HepG2 (cell line): ENCODE measurements at regions not wholly inside any gene's neighbourhood (a gene's known extent, or its start where the extent isn't known, plus 50 kb on each side); places are given as distances from the start of the nearest gene placed in this dataset.

Experiments
- ATAC-seq: fragments of 200-7000 bp; cut with Tn5 transposase; 3 replicates; pipeline ENCODE4 v1.9.1; 2020; ENCODE audit warnings: mild to moderate bottlenecking, moderate library complexity
- BruUV-seq: library from RNA; stranded (reverse); fragments of 400-500 nt; replicated peaks from 2 replicates; lab custom pipeline; 2021; lab: Mats Ljungman, UMichigan
- CTCF ChIA-PET: fragments of 300-600 bp; formaldehyde crosslinking; extraction: SDS; loops from one replicate; lab custom pipeline; 2021; ENCODE audit warnings: low total read pairs, inconsistent platforms, low intra/inter-chr PET ratio; lab: Yijun Ruan, JAX
- POLR2A ChIA-PET: fragments of 350-600 bp; sonication (Branson Sonifier 250); formaldehyde crosslinking; loops from one replicate; lab custom pipeline; 2020; ENCODE audit warnings: antibody characterized with exemption, inconsistent platforms; lab: Yijun Ruan, JAX
- DNase-seq: peaks from one replicate; pipeline ENCODE4 v3.0.0-alpha.2; 2015; ENCODE audit warnings: low spot score
- FAIRE-seq: peaks from 3 replicates; lab custom pipeline; 2011; peaks lifted over from hg19 to GRCh38; lab: Jason Lieb, UNC
- H2AFZ ChIP-seq: one replicate; pipeline ENCODE4 v1.6.1; 2011; ENCODE audit warnings: low read length, inconsistent platforms
- H3K27ac ChIP-seq: fragments of 300-600 bp; 3 replicates; pipeline ENCODE4 v1.8.0; 2011; ENCODE audit warnings: mixed run types, mild to moderate bottlenecking, mixed read lengths, low read length, inconsistent platforms; ENCODE audit not compliant: insufficient read depth; ENCODE audit errors: extremely low read length
- H3K27me3 ChIP-seq, 2 experiments: fragments of 200-600 bp in 1 of 2; 2 replicates in 1 of 2; 3 replicates in 1 of 2; pipeline versions ENCODE4 v1.6.0 to v1.8.0; 2011; ENCODE audit warnings: low read length in 2 of 2, mild to moderate bottlenecking in 2 of 2, moderate library complexity in 2 of 2, inconsistent platforms in 1 of 2; ENCODE audit not compliant: insufficient read depth in 2 of 2, control insufficient read depth in 1 of 2
- H3K36me3 ChIP-seq, 2 experiments: fragments of 200-600 bp in 1 of 2; replicated peaks in 1 of 2; 2 replicates in 1 of 2; 3 replicates in 1 of 2; pipeline versions ENCODE4 v1.5.1 to v1.8.0; 2011; ENCODE audit warnings: low read length in 2 of 2, inconsistent platforms in 1 of 2; ENCODE audit not compliant: insufficient read depth in 2 of 2, control insufficient read depth in 1 of 2
- H3K4me1 ChIP-seq: 2 replicates; pipeline ENCODE4 v1.5.1; 2012; ENCODE audit warnings: low read length, inconsistent platforms; ENCODE audit not compliant: insufficient read depth
- H3K4me2 ChIP-seq: 2 replicates; pipeline ENCODE4 v1.6.0; 2011; ENCODE audit warnings: low read depth, low read length, inconsistent platforms
- H3K4me3 ChIP-seq, 3 experiments: fragments of 200-600 bp in 1 of 3; sonication (generic), shearing (Covaris generic) in 1 of 3; replicated peaks in 1 of 3; 2 replicates each; pipeline ENCODE4 v1.5.1; 2011 to 2016; ENCODE audit warnings: low read length in 3 of 3, inconsistent platforms in 2 of 3, low read depth in 2 of 3, mild to moderate bottlenecking in 2 of 3, control low read depth in 1 of 3, mixed read lengths in 1 of 3; ENCODE audit not compliant: insufficient read depth in 1 of 3
- H3K79me2 ChIP-seq: one replicate; pipeline ENCODE4 v1.6.1; 2011; ENCODE audit warnings: low read length, inconsistent platforms; ENCODE audit not compliant: insufficient read depth
- H3K9ac ChIP-seq: 2 replicates; pipeline ENCODE4 v1.6.0; 2011; ENCODE audit warnings: mild to moderate bottlenecking, low read depth, low read length, inconsistent platforms; ENCODE audit not compliant: insufficient read depth
- H3K9me3 ChIP-seq: 2 replicates; pipeline ENCODE4 v1.5.1; 2012; ENCODE audit warnings: mild to moderate bottlenecking, low read length
- H4K20me1 ChIP-seq: 2 replicates; pipeline ENCODE4 v1.6.0; 2011; ENCODE audit warnings: inconsistent platforms, mild to moderate bottlenecking, low read length, moderate library complexity; ENCODE audit not compliant: insufficient read depth
- CEBPG ChIP-seq: IDR thresholded peaks from 2 replicates; pipeline ENCODE4 v1.6.1; 2016
- HNF4G ChIP-seq, 2 experiments: sonication (generic) in 1 of 2; formaldehyde crosslinking in 1 of 2; IDR thresholded peaks; 2 replicates each; pipeline versions ENCODE4 v1.4.0 to v1.6.1; 2011 to 2020; ENCODE audit warnings: borderline replicate concordance in 2 of 2, low read depth in 2 of 2, mild to moderate bottlenecking in 2 of 2, low read length in 1 of 2, missing genetic modification reagents in 1 of 2, moderate library complexity in 1 of 2
- LCORL ChIP-seq, 2 experiments: fragments of 450-650 bp in 1 of 2; sonication (generic) in 1 of 2; formaldehyde crosslinking in 1 of 2; IDR thresholded peaks; 2 replicates each; pipeline versions ENCODE4 v1.5.0 to v1.6.1; 2017 to 2020; ENCODE audit warnings: antibody characterized with exemption in 1 of 2, missing genetic modification reagents in 1 of 2
- ZBTB3 ChIP-seq: sonication (generic); formaldehyde crosslinking; IDR thresholded peaks from 2 replicates; pipeline ENCODE4 v1.4.0; 2020; ENCODE audit warnings: low read depth, mild to moderate bottlenecking, moderate library complexity, missing genetic modification reagents, borderline replicate concordance
- ZNF280B ChIP-seq: sonication (generic); formaldehyde crosslinking; IDR thresholded peaks from 2 replicates; pipeline ENCODE4 v1.5.0; 2020; ENCODE audit warnings: missing genetic modification reagents, mild to moderate bottlenecking, borderline replicate concordance
- ZNF644 ChIP-seq: IDR thresholded peaks from 2 replicates; pipeline ENCODE4 v1.6.1; 2016; ENCODE audit warnings: low read depth
- WGBS: methylation state at CpG from one replicate; pipeline ENCODE4 v1.1.6; 2017; ENCODE audit warnings: low lambda C conversion rate; 5-methylcytosine and 5-hydroxymethylcytosine counted together
- in situ Hi-C: cut with HindIII; loops from 2 replicates; pipeline ENCODE4 v1.10.0; 2017; ENCODE audit warnings: low pct_unique_long_range_greater_than_20kb; ENCODE audit not compliant: extremely low pct_ligation_motif_present
- intact Hi-C: fragments of 100-400 bp; cut with micrococcal nuclease; formaldehyde crosslinking; loops from one replicate; pipeline ENCODE4 v1.10.0; 2022; ENCODE audit not compliant: unreplicated experiment

- TF ChIP-seq ZBTB3 (CRISPR knock-in tag) (no peak), ZNF644 (CRISPR knock-in tag) (no peak), CEBPG (CRISPR knock-in tag) (no peak)
Measured at GRCh38 chr17:12505866-12506265, 159.8 kb upstream of the MYOCD start (continued).

- CTCF ChIA-PET: no interaction called here
- intact Hi-C loops: no loop called here
- H3K4me3 ChIP-seq: no peak overlapping the region
- FAIRE-seq: no peak
- no peaks in the 10 kb centered on the region for H3K36me3 ChIP-seq
- WGBS: 25% methylated on average over 9 of the region's 9 CpGs
- H4K20me1 ChIP-seq: no peaks in the 10 kb centered on the region
- no TSS peak for BruUV-seq
- no peak overlapping the region for H3K27ac ChIP-seq
- H3K4me1 ChIP-seq: no peaks in the 10 kb centered on the region
- no peak for TF ChIP-seq LCORL (IDR thresholded peaks at IDR 0.05)
- TF ChIP-seq LCORL (CRISPR knock-in tag; IDR thresholded peaks at IDR 0.05): no peak
- no peak for TF ChIP-seq HNF4G (IDR thresholded peaks at IDR 0.05; ENCODE audit: borderline replicate concordance, low read depth, low read length)
- no peak for TF ChIP-seq HNF4G (CRISPR knock-in tag; IDR thresholded peaks at IDR 0.05; ENCODE audit: borderline replicate concordance, low read depth)
- TF ChIP-seq ZNF280B (CRISPR knock-in tag): no peak
- TF ChIP-seq, all 625 proteins: peak for 0
- no peaks in the 10 kb centered on the region for H3K79me2 ChIP-seq
- H2AFZ ChIP-seq: no peak overlapping the region
- no peaks in the 10 kb centered on the region for H3K27me3 ChIP-seq
- DNase-seq (no peak), ATAC-seq (no peak)
- H3K9ac ChIP-seq: no peak overlapping the region
- no peaks in the 10 kb centered on the region for H3K9me3 ChIP-seq
- no peak overlapping the region for H3K4me2 ChIP-seq
- POLR2A ChIA-PET: no interaction called here
- in situ Hi-C loops: loop anchor here (25.0 kb wide), 1 partner anchor 105 kb away; no protein-coding TSS in a partner anchor
Measured at GRCh38 chr17:12507026-12507595, 158.6 kb upstream of the MYOCD start.
